ENCODE measurements at regions not wholly inside any gene's neighbourhood (a gene's known extent, or its start where the extent isn't known, plus 50 kb on each side); places are given as distances from the start of the nearest gene placed in this dataset.

DNA sequence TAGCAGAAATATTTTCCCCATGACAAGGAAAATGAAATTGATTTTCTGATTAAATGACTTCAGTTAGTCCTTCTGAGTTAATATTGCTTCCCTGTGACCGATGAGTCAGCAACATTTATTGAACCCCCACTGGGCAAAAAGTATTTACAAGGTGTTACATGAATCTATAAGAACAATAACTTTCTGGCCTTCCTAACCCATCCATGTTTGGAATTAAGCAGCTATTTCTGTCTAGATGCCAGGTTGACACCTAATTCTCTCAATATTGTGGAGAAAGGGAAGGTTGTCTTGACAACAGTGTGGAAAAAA lies 112.9 kb upstream of the JAZF1 start:
- Mint-ChIP-seq H3K27ac (peak overlapping the region; percentile 91), H3K36me3 (ENCODE audit: low read depth) (peaks cover 9% of the 10 kb centered on the region; the same call in 1 of the 3 replicates), H3K9me3 (no peaks in the 10 kb centered on the region), H3K4me3 (peak overlapping the region; percentile 6; the same call in 1 of the 3 replicates), H3K27me3 (ENCODE audit: insufficient read depth, low read depth, poor library complexity) (peaks cover 7% of the 10 kb centered on the region), H3K4me1 (peaks cover 56% of the 10 kb centered on the region)
- no peaks in the 10 kb centered on the region for H3K36me3 ChIP-seq (ENCODE audit: insufficient read depth)
- peaks cover 9% of the 10 kb centered on the region; the same call in 1 of the 2 replicates for H3K9me2 ChIP-seq (ENCODE audit: insufficient read depth)
- ATAC-seq, result no peak
- peak overlapping the region; percentile 18; the same call in 1 of the 2 replicates for H3K4me2 ChIP-seq
- H3K4me3 ChIP-seq, result no peak overlapping the region
- H3K27me3 ChIP-seq (ENCODE audit: insufficient read depth), result no peaks in the 10 kb centered on the region
- no peaks in the 10 kb centered on the region for H3K79me2 ChIP-seq (replicated peaks; ENCODE audit: insufficient read depth)
- H3K4me1 ChIP-seq (ENCODE audit: insufficient read depth), result peaks cover 47% of the 10 kb centered on the region
- no peak overlapping the region for H2AFZ ChIP-seq
- DNase-seq (ENCODE audit: low spot score), result no peak
- TF ChIP-seq, protein P1, sequence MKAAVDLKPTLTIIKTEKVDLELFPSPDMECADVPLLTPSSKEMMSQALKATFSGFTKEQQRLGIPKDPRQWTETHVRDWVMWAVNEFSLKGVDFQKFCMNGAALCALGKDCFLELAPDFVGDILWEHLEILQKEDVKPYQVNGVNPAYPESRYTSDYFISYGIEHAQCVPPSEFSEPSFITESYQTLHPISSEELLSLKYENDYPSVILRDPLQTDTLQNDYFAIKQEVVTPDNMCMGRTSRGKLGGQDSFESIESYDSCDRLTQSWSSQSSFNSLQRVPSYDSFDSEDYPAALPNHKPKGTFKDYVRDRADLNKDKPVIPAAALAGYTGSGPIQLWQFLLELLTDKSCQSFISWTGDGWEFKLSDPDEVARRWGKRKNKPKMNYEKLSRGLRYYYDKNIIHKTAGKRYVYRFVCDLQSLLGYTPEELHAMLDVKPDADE (IDR thresholded peaks at IDR 0.05), result no peak
- TF ChIP-seq, protein P2, sequence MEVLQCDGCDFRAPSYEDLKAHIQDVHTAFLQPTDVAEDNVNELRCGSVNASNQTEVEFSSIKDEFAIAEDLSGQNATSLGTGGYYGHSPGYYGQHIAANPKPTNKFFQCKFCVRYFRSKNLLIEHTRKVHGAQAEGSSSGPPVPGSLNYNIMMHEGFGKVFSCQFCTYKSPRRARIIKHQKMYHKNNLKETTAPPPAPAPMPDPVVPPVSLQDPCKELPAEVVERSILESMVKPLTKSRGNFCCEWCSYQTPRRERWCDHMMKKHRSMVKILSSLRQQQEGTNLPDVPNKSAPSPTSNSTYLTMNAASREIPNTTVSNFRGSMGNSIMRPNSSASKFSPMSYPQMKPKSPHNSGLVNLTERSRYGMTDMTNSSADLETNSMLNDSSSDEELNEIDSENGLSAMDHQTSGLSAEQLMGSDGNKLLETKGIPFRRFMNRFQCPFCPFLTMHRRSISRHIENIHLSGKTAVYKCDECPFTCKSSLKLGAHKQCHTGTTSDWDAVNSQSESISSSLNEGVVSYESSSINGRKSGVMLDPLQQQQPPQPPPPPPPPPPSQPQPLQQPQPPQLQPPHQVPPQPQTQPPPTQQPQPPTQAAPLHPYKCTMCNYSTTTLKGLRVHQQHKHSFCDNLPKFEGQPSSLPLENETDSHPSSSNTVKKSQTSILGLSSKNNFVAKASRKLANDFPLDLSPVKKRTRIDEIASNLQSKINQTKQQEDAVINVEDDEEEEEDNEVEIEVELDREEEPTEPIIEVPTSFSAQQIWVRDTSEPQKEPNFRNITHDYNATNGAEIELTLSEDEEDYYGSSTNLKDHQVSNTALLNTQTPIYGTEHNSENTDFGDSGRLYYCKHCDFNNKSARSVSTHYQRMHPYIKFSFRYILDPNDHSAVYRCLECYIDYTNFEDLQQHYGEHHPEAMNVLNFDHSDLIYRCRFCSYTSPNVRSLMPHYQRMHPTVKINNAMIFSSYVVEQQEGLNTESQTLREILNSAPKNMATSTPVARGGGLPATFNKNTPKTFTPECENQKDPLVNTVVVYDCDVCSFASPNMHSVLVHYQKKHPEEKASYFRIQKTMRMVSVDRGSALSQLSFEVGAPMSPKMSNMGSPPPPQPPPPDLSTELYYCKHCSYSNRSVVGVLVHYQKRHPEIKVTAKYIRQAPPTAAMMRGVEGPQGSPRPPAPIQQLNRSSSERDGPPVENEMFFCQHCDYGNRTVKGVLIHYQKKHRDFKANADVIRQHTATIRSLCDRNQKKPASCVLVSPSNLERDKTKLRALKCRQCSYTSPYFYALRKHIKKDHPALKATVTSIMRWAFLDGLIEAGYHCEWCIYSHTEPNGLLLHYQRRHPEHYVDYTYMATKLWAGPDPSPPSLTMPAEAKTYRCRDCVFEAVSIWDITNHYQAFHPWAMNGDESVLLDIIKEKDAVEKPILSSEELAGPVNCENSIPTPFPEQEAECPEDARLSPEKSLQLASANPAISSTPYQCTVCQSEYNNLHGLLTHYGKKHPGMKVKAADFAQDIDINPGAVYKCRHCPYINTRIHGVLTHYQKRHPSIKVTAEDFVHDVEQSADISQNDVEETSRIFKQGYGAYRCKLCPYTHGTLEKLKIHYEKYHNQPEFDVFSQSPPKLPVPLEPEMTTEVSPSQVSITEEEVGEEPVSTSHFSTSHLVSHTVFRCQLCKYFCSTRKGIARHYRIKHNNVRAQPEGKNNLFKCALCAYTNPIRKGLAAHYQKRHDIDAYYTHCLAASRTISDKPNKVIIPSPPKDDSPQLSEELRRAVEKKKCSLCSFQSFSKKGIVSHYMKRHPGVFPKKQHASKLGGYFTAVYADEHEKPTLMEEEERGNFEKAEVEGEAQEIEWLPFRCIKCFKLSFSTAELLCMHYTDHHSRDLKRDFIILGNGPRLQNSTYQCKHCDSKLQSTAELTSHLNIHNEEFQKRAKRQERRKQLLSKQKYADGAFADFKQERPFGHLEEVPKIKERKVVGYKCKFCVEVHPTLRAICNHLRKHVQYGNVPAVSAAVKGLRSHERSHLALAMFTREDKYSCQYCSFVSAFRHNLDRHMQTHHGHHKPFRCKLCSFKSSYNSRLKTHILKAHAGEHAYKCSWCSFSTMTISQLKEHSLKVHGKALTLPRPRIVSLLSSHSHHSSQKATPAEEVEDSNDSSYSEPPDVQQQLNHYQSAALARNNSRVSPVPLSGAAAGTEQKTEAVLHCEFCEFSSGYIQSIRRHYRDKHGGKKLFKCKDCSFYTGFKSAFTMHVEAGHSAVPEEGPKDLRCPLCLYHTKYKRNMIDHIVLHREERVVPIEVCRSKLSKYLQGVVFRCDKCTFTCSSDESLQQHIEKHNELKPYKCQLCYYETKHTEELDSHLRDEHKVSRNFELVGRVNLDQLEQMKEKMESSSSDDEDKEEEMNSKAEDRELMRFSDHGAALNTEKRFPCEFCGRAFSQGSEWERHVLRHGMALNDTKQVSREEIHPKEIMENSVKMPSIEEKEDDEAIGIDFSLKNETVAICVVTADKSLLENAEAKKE (CRISPR knock-in tag; IDR thresholded peaks at IDR 0.05), result no peak
- no peak for TF ChIP-seq ZNF331 (CRISPR knock-in tag; IDR thresholded peaks at IDR 0.05; ENCODE audit: low read depth)
- TF ChIP-seq, protein P3, sequence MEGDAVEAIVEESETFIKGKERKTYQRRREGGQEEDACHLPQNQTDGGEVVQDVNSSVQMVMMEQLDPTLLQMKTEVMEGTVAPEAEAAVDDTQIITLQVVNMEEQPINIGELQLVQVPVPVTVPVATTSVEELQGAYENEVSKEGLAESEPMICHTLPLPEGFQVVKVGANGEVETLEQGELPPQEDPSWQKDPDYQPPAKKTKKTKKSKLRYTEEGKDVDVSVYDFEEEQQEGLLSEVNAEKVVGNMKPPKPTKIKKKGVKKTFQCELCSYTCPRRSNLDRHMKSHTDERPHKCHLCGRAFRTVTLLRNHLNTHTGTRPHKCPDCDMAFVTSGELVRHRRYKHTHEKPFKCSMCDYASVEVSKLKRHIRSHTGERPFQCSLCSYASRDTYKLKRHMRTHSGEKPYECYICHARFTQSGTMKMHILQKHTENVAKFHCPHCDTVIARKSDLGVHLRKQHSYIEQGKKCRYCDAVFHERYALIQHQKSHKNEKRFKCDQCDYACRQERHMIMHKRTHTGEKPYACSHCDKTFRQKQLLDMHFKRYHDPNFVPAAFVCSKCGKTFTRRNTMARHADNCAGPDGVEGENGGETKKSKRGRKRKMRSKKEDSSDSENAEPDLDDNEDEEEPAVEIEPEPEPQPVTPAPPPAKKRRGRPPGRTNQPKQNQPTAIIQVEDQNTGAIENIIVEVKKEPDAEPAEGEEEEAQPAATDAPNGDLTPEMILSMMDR (conservative IDR thresholded peaks at IDR 0.05; ENCODE audit: low read depth in 2 of 2), result no peak
- peak overlapping the region; percentile 94 for H3K27ac ChIP-seq (ENCODE audit: low read depth)
- H3F3A ChIP-seq (replicated peaks; ENCODE audit: low read depth), result peaks cover 3% of the 10 kb centered on the region; the same call in 1 of the 2 replicates
- H4K20me1 ChIP-seq (replicated peaks; ENCODE audit: insufficient read depth), result no peaks in the 10 kb centered on the region

Measured in GM23338 (cell line).